Neural progenitor cell (in vitro differentiated cells): ENCODE measurements at regions not wholly inside any gene's neighbourhood (a gene's known extent, or its start where the extent isn't known, plus 50 kb on each side); places are given as distances from the start of the nearest gene placed in this dataset.

Experiments
- DNase-seq: peaks from one replicate; pipeline ENCODE4 v3.0.0-alpha.2; 2016; ENCODE audit warnings: low spot score
- H2AFZ ChIP-seq: fragments of 200-600 bp; sonication (generic); replicated peaks from 2 replicates; pipeline ENCODE4 v1.6.1; 2016; ENCODE audit warnings: antibody characterized with exemption
- H3F3A ChIP-seq: fragments of 200-600 bp; sonication (generic); 2 replicates; pipeline ENCODE4 v1.6.1; 2016; ENCODE audit warnings: antibody characterized with exemption, low read depth
- H3K27ac ChIP-seq: fragments of 200-600 bp; sonication (generic); 2 replicates; pipeline ENCODE4 v1.5.1; 2016; ENCODE audit warnings: mild to moderate bottlenecking
- H3K27me3 ChIP-seq: fragments of 200-600 bp; sonication (generic); 2 replicates; pipeline ENCODE4 v1.6.1; 2016; ENCODE audit warnings: mild to moderate bottlenecking, moderate library complexity
- H3K36me3 ChIP-seq: fragments of 200-600 bp; sonication (generic); 2 replicates; pipeline ENCODE4 v1.5.1; 2016
- H3K4me1 ChIP-seq: fragments of 200-600 bp; sonication (generic); 2 replicates; pipeline ENCODE4 v1.6.1; 2016; ENCODE audit warnings: mixed run types
- H3K4me2 ChIP-seq: fragments of 200-600 bp; sonication (generic); 2 replicates; pipeline ENCODE4 v1.6.1; 2016
- H3K4me3 ChIP-seq: fragments of 200-600 bp; sonication (generic); 2 replicates; pipeline ENCODE4 v1.5.1; 2016
- H3K79me2 ChIP-seq: fragments of 200-600 bp; sonication (generic); 2 replicates; pipeline ENCODE4 v1.6.1; 2016; ENCODE audit warnings: low read depth
- H3K9ac ChIP-seq: fragments of 200-600 bp; sonication (generic); 2 replicates; pipeline ENCODE4 v1.6.1; 2016
- H3K9me3 ChIP-seq: fragments of 200-600 bp; sonication (generic); 2 replicates; pipeline ENCODE4 v1.5.1; 2016; ENCODE audit warnings: low read depth
- H4K20me1 ChIP-seq: fragments of 200-600 bp; sonication (generic); 2 replicates; pipeline ENCODE4 v1.6.1; 2016; ENCODE audit warnings: low read depth
- H3K27ac Mint-ChIP-seq: 3 replicates; pipeline ENCODE4 v1.8.0; 2021; ENCODE audit warnings: mixed read lengths
- H3K27me3 Mint-ChIP-seq: 2 replicates; pipeline ENCODE4 v1.8.0; 2022; ENCODE audit warnings: low read depth, mild to moderate bottlenecking, inconsistent platforms, moderate library complexity, mixed read lengths; ENCODE audit not compliant: insufficient read depth
- H3K36me3 Mint-ChIP-seq: 3 replicates; pipeline ENCODE4 v1.8.0; 2021; ENCODE audit warnings: mixed read lengths
- H3K4me1 Mint-ChIP-seq: 3 replicates; pipeline ENCODE4 v1.8.0; 2021; ENCODE audit warnings: mixed read lengths
- H3K4me3 Mint-ChIP-seq: 3 replicates; pipeline ENCODE4 v1.8.0; 2021; ENCODE audit warnings: mild to moderate bottlenecking, moderate library complexity, mixed read lengths
- H3K9me3 Mint-ChIP-seq: 3 replicates; pipeline ENCODE4 v1.8.0; 2020; ENCODE audit warnings: mixed read lengths
- CTCF ChIP-seq: fragments of 200-600 bp; sonication (generic); IDR thresholded peaks from 2 replicates; pipeline ENCODE4 v1.5.1; 2017; ENCODE audit warnings: antibody characterized with exemption, mild to moderate bottlenecking
- EZH2 ChIP-seq: fragments of 200-600 bp; sonication (generic); IDR thresholded peaks from 2 replicates; pipeline ENCODE4 v1.6.1; 2017; ENCODE audit warnings: antibody characterized with exemption, mild to moderate bottlenecking, moderate library complexity
- EZH2phosphoT487 ChIP-seq: fragments of 200-600 bp; sonication (generic); IDR thresholded peaks from 2 replicates; pipeline ENCODE4 v1.6.1; 2017; ENCODE audit warnings: antibody characterized with exemption

- no peaks in the 10 kb centered on the region for H3K79me2 ChIP-seq
- H4K20me1 ChIP-seq = no peaks in the 10 kb centered on the region
- no peak overlapping the region for H3K9ac ChIP-seq
- no peaks in the 10 kb centered on the region for H3K27me3 ChIP-seq
- H3F3A ChIP-seq = no peaks in the 10 kb centered on the region
- TF ChIP-seq CTCF (no peak), EZH2 (no peak), EZH2phosphoT487 (no peak)
- no peak overlapping the region for H3K4me3 Mint-ChIP-seq
- H3K36me3 Mint-ChIP-seq = no peaks in the 10 kb centered on the region
- no peaks in the 10 kb centered on the region for H3K4me1 Mint-ChIP-seq
- H3K4me3 ChIP-seq = no peak overlapping the region
- H3K36me3 ChIP-seq = no peaks in the 10 kb centered on the region
- no peak overlapping the region for H3K4me2 ChIP-seq
- DNase-seq = no peak
- H3K4me1 ChIP-seq = no peaks in the 10 kb centered on the region
- peaks cover 2% of the 10 kb centered on the region for H3K9me3 Mint-ChIP-seq
- peaks cover 4% of the 10 kb centered on the region for H3K27me3 Mint-ChIP-seq
- H3K27ac ChIP-seq = no peak overlapping the region
- H2AFZ ChIP-seq = no peak overlapping the region
- no peak overlapping the region for H3K27ac Mint-ChIP-seq
- no peaks in the 10 kb centered on the region for H3K9me3 ChIP-seq
Observed at GRCh38 chr13:34352958-34353357, 535.0 kb downstream of the RFC3 start.

- Mint-ChIP-seq H3K27ac (no peak overlapping the region), H3K4me1 (no peaks in the 10 kb centered on the region), H3K9me3 (peaks cover 2% of the 10 kb centered on the region), H3K4me3 (no peak overlapping the region), H3K27me3 (peaks cover 4% of the 10 kb centered on the region), H3K36me3 (no peaks in the 10 kb centered on the region)
- Histone ChIP-seq H3K27ac (no peak overlapping the region), H3K27me3 (no peaks in the 10 kb centered on the region), H3K4me3 (no peak overlapping the region), H3K9ac (no peak overlapping the region), H2AFZ (no peak overlapping the region), H3F3A (no peaks in the 10 kb centered on the region), H3K9me3 (no peaks in the 10 kb centered on the region), H3K4me2 (no peak overlapping the region), H4K20me1 (no peaks in the 10 kb centered on the region), H3K36me3 (no peaks in the 10 kb centered on the region), H3K4me1 (no peaks in the 10 kb centered on the region), H3K79me2 (no peaks in the 10 kb centered on the region)
- no peak for DNase-seq
- TF ChIP-seq CTCF = no peak
- no peak for TF ChIP-seq EZH2
- no peak for TF ChIP-seq EZH2phosphoT487
Observed at GRCh38 chr13:34356686-34357434, 538.9 kb downstream of the RFC3 start.

- no peak overlapping the region for H3K27ac Mint-ChIP-seq
- no peak overlapping the region for H3K4me3 ChIP-seq
Observed at GRCh38 chr13:34357435-34358232, 539.7 kb downstream of the RFC3 start.

More at GRCh38 chr13:34357435-34358232, 539.7 kb downstream of the RFC3 start:
- Histone ChIP-seq H3K27ac (no peak overlapping the region), H3K4me2 (no peak overlapping the region), H3K79me2 (no peaks in the 10 kb centered on the region), H3K9me3 (no peaks in the 10 kb centered on the region), H3K9ac (no peak overlapping the region), H3K27me3 (no peaks in the 10 kb centered on the region), H2AFZ (no peak overlapping the region), H3K36me3 (no peaks in the 10 kb centered on the region), H4K20me1 (no peaks in the 10 kb centered on the region), H3K4me1 (no peaks in the 10 kb centered on the region), H3F3A (no peaks in the 10 kb centered on the region)
- DNase-seq = peak; percentile 3
- peaks cover 2% of the 10 kb centered on the region for H3K9me3 Mint-ChIP-seq
- H3K4me1 Mint-ChIP-seq = no peaks in the 10 kb centered on the region
- H3K36me3 Mint-ChIP-seq = no peaks in the 10 kb centered on the region
- H3K4me3 Mint-ChIP-seq = no peak overlapping the region
- TF ChIP-seq CTCF (no peak), EZH2 (no peak), EZH2phosphoT487 (no peak)
- peaks cover 4% of the 10 kb centered on the region for H3K27me3 Mint-ChIP-seq
